NCI-H2029 (cell line): ENCODE measurements at regions not wholly inside any gene's neighbourhood (a gene's known extent, or its start where the extent isn't known, plus 50 kb on each side); places are given as distances from the start of the nearest gene placed in this dataset.
"Not testable (repeated sequence)": the region's sequence is repeated elsewhere in the genome, so short reads cannot be mapped to it uniquely, and the experiment has no call there.

Experiments
- DNase-seq: peaks from one replicate; lab custom pipeline; 2025; lab: John Stamatoyannopoulos, UW

DNA sequence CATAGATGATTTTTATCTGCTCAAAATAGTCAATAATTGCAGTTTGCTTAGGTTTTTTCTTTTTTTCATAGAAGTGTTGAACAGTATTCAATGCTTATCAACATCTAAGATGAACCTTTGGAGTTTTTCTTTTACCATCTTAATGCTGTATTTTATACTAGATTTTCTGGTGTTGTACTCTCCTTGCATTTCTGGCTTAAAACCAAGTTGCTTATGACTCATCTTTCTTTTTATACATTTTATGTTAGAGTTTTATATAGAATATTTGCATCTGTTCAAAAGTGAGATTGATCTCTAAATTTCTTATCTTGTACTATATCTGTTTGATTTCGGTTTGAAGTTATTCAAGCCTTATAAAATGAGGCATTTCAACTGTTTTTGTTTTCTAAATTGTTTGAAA lies 232.5 kb downstream of the RFPL4B start:
- no peak for DNase-seq

DNA sequence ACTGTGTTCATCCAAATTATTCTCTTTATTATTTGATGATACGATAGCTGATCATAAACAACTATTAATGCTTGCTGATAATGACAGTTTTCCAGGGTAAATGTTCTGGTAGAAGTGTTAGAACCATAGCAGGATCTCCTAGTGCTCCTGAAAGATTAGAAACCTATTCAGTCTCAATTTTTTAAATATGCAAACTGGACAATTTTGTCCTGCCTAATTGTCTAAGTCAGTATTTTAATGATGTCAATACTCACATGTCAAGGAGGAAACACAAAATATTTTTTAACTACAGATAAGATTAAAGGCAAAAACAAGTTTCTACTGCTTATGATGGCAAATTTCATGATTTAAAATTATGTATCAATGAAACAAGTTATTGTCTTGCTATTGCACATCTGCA lies 233.9 kb downstream of the RFPL4B start:
- DNase-seq = no peak

DNA sequence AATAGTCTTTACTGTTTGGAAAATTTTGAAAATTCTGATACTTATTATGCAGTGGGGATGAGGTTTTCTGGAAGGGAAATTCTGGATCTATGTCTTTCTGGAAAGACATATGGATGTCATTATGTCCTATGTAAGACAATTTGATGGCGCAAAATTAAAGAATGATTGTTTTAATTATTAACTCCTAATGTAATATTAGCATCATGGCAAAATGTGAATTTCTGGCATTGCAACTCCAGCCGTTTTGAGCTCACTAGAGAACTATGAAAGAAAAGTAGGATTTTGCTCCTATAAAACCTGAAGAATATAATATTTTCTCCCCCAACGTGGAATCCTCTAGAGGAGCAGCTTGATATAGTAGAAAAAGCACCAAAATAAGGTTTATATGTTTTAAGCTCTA lies 243.2 kb downstream of the RFPL4B start:
- DNase-seq = no peak

DNA sequence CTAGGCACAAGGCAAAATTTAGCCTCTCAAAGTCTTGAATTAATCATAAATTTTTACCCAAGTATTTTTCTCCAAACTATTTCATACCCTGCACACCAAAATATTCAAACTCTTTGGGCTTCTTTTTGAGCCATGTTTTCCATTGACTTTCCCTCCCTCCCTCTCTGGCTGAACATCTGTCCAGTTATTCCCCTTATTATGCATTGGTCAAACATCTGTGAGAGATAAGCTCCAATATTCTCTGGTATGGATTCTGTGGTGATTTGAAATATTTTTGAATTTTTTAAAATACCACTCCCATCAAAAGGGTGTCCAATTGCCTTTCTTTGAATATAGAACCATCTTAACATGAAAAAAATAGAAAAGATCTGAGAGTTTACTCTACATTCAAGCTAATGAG lies 244.2 kb downstream of the RFPL4B start:
- no peak for DNase-seq

DNA sequence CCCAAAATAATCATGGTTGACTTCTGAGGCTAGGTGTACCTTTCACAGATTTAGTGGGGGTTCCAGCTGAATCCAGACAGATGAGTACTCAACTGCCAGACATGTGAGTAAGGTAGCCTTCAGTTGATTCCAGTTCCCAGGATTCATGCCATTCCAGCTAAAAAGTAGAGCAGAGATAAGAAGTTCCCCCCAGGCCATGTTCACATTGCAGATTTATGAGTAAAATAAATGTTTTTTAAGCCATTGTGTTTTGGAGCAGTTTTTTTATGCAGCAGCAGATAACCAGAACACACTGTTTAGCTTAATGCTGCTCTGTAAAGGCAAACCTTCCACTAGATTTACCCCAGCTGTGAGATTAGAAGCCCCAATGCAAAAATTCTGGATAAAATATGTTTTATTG lies 245.0 kb downstream of the RFPL4B start:
- DNase-seq = no peak

DNA sequence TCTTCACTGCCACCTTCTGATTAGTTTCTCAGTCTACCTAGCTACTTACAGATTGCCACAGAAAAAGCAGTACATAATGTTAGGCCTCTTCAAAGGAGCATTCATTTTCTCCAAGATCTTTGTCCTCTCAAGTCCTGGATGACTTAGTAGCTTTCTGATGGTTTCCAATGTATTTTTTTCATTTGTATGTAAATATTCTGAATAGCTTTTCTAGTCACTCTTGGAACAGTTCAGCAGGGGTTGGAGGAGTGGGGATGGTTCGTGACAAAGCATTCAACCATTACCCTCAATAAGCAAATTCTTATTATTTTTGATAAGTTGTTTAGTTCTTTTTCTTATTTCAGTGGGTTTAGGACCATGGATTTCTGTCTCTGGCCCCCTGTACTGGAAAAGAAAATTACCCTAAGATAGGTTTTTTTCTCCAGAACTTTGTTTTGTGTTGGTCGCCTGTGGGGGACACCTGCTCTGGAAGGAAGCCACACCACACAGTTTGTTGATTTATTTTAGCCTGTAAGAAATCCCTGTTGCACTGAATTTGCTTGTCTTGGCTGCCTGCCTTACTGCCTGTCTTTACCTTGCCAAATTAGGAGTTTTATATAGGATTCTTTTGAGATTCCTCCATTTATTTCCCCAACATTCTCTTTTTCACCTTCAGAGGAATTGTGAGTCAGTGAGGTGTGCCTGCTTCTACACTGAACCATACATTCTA lies 247.9 kb downstream of the RFPL4B start:
- peak; percentile 44 for DNase-seq

DNA sequence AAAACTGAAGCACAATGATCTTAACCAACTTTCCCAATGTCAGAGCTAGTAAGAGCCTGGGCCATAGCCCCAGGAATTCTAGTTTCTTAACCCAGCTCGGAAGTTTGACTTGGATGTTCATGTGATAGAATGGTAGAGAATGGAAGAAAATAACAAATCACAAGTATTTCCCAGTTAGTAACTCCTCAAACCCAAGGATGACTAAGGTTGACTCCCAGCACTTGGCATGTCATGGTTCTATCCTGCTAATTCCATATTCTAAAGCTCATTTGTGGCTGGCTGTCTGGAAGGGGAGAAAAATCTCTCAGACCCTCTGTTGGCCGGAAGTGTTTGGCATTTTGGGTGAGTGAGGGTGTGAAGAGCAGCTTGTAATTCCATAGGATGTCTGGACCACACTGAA lies 248.7 kb downstream of the RFPL4B start:
- no peak for DNase-seq

DNA sequence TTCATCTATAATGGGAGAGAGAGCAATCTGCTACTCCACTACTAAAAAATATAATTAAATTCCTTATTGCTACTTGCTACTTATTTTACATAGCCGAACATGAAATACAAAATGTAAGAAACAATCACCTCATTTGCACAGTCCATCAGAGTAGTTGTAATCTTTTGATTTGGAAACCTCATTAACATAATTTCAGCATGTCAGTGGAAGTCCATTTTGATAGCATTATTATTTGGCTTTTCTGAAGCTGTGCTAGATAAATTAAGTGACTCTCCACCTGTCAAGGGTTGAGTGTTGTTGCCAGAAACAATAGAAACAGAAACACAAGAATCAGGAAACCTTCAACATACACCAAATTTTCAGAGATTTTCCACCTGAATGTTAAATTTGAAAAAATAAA lies 250.0 kb downstream of the RFPL4B start:
- no peak for DNase-seq

DNA sequence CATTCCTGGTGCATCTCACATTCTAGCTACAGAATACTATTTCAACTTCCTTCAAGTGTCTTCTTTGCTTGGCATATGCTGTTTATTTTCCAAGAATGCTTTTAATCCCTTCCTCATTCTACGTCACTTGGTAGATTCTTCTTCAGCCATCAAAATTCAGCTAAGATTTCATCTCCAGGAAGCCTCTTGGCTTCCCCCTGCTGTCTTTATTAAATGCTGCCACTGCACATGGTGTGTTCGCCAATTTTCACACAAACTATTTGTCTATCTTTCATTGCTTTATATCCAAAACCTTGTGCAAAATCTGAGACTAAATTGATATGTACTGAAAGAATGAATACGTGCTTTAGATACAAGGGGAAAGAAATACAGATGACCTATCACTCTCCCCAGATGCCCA lies 253.0 kb downstream of the RFPL4B start:
- no peak for DNase-seq

DNA sequence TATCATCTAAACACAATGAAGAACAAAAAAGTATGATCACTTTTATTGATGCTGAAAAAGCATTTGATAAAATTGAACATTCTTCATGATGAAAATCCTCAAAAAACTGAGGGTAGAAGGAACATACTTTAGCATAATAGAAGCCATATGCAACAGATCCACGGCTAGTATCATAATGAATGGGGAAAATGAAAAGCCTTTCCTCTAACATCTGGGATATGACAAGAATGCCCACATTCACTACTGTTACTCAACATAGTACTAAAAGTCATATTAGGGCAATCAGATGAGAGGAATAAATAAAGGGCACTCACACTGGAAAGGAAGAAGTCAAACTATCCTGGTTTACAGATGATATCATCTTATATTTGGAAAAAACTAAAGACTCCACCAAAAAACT lies 256.6 kb downstream of the RFPL4B start:
- DNase-seq = no peak

DNA sequence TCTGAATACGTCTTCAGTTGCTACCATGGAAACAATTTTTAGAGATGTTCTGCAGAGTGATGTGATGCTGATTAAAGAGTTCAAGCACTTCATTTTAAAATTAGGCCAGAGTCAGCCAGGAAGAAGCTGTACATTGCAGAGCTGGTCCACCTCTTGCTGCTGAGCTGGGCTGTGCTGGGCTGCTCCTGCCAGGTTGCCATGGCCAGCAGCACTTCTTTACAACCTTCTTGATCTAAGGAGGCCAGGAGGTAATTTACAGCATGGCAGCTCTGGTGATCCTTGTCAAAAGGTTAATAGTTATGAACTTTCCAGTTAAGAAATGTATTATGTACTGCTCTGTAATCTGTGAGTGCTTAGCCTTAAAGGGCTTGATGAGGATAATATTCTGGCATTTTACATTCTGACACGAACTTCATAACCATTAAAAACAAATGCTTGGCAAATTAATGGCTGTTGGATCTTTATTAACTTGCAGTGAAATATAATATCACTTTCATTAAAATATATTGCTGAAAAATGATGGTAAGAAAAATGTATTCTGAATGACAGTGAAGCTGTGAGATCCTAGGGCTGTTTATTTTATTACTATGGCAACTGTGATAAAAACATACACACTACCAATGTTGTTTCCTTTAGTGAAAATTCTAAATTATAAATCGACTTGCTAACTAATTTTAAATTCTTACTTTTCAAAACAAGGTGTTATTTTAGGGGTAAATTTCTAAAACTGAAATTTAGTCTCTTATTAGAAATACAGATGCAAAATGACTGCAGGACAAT lies 259.7 kb downstream of the RFPL4B start:
- DNase-seq = no peak

DNA sequence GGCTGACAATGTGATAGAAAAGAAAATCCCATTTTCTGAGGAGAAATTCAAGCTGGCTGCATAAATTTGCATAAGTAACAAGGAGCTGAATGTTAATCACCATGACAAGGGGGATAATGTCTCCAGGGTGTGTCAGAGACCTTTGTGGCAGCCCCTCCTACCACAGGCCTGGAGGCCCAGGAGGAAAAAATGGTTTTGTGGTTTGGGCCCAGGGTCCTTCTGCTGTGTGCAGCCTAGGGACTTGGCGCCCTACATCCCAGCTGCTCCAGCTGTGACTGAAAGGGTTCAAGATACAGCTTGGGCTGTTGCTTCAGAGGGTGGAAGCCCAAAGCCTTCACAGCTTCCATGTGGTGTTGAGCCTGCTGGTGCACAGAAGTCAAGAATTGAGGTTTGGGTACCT lies 261.8 kb downstream of the RFPL4B start:
- DNase-seq = not testable (repeated sequence)

DNA sequence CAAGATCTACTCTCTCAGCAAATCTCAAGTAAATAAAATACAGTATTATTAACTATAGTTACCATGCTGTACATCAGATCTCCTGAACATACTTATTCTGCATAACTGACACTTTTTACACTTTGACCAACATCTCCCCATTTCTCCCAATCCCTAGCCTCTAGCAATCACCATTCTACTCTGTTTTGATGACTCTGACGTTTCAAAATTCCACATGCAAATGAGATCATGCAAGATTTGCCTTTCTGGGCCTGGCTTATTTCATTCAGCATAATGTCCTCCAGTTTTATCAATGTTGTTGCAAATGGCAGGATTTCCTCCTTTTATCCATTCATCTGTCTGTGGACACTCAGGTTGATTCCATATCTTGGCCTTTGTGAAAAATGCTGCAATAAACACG lies 266.3 kb downstream of the RFPL4B start:
- DNase-seq = no peak

DNA sequence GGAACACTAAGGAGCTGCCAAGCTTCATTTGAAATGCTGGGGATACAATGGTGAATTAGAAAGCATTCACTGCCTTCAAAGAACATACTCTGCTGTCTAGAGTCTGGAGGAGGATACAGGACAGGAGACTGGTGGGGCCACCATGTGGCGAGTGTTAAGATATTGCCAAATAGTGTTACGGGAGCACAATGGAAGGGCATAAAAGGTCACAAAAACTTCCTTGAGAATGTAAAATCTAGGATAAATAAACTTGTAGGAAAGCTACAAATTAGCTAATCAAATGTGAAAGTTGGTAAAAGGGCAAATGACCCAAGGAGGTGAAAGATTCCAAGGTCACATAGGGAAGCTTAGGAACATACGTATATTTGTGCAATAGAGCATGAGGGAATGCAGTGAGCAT lies 271.7 kb downstream of the RFPL4B start:
- DNase-seq = no peak

DNA sequence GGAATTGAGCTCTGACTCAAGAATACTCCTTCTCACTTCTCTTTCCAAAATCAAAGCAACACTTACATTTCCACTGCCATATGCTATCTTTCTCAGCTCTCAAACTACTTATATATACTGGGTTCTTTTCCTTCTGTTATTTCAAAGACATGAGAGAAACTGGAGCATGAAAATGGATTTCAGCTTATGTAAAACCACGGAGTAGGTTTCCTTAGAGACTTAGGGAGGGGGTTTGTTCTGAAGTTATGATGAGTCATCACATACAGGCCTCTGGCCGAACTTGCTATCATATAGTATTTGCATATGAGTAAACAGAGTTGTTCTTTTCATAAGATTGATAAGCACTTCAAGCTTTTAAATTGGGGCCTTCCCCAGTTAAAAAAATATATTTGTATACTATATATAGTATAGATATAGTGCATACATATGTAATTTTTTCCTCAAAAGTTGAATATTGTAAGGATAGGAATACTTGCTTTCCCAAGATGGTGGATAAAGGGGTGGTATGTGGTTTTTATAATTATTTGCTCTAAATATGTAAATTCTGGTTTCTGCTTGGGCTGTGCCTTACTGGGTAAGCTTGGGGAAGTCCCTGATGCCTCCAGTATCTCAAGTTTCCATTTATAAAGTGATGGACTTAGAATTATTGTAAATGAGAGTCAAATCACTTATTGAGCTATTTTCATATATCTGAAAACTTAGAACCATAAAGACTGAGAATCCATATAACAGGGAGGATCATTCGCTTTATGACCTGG lies 273.9 kb downstream of the RFPL4B start:
- DNase-seq = no peak

DNA sequence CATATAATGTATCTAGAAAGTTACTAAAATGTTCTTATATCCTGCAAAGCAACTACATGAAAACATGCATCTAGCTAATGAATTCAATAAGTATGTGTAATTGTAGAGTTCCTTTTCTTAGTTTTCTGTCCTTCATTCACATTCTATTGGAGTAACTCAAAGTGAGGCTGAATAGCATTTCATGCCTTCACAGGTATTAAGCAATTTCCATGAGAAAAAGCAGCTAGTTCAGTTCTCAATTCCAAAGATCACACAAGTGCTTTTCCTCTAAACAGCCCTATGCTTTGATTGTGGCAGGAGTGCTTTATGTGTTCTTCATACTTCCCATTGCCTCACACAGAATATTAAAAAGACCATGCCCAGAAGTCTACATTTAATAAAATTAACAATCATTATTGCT lies 274.9 kb downstream of the RFPL4B start:
- DNase-seq = no peak

DNA sequence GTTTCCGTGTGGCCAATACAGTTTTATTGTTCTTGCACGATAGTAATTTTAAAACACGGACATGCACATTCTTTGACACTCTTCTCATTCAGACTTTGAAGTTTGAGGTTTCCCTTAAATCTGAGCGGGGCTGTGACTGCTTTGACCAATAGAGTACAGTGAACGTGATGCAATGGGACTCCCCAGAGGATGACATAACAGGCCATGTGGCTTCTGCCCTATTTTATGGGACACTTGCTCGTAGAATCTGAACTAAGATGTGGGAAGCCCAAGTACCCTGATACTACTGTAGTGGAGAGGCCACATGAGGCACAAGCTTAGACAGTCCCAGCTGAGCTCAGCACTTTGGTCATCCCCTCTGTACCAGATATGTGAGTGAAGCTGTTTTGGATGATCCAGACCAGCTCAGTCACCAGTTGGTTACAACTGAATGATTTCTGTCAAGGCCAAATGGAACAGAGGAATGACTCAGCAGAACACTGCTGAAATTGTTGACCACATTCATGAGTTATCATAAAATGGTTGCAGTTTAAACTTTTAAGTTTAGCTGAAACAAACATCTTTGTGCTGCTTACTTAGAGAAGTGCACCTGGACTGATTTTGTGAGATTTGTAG lies 279.4 kb downstream of the RFPL4B start:
- DNase-seq = no peak

DNA sequence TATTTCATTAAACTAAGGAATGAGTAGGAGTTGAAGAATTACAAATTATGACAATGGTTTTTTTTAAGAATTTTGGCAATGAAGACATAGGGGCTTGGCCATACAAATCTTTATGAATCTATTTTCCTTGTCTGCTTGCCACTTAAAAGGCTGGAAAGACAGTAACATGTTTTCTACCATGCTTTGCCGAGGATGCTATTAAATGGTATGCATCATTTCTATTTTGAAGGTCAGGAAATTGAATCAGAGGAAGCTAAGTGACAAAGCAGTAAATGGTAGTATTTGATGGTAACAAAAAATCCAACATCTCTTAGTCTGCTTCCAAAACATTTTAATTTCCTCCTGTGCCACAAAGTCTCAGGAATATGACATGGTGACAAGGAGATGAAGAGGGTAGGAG lies 287.2 kb downstream of the RFPL4B start:
- no peak for DNase-seq

DNA sequence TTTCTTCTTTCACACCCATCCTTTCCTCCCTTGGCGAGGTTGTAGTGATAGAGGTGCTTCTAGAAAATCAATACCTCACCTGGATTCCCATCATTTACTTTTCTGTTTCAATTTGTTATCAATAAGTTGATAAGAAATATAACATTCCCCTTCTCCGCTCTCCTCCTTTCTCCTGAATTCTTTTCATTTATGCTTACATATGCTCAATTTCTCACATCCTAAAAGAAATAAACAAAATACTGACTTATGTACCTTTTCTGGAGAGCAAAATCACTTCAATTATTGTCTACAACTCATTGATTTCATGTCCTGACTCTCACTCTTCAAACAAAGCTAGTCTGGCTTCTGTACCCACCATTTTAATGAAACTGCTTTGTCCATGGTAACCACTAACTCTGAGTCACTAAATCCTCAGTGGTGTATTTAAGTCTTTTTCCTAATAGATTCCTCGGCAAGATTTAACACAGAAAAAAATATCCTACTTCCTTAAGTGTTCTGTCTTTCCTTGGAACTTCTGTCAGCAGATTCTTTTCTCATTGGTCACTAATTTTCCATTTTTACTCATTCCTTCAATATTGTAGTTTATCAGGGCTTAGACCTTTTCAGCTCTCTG lies 289.6 kb downstream of the RFPL4B start:
- no peak for DNase-seq

DNA sequence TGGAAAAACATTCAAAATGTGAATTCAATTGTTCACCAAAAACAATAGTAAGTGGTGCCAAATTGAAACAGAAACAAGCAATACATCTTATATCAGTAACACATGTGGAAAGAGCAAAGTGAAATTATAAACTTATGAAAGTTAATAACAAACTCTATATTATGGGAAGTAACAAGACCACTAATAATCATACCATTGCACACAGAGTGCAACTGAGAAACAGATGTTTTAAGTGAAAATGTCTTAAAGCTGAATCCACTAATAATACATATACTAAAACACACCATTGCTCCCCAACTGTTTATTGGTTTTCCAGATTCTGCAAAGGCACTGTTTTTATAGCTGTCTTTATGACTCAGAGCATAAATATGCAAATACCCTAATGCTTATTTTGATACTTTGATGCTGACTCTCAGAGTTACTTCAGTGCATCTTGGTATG lies 292.3 kb downstream of the RFPL4B start:
- DNase-seq = no peak

DNA sequence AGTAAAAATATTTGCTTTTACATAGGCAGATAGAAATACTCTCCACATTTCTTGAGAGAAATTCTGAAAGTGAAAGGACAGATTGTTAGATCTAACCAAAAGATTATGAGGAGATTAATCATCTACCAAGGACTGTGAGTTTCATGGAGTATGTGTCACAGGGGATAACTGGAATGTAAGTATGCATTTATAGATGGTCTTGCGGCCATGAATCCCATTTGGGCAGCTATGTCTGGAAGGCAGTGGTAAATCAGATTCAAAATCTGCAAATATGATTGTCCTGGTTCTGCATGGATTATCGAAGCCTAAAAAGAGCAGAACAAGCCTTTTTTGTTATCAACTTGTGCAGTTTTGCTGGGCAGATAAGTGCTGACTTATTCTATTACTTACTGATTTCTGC lies 293.8 kb downstream of the RFPL4B start:
- no peak for DNase-seq

DNA sequence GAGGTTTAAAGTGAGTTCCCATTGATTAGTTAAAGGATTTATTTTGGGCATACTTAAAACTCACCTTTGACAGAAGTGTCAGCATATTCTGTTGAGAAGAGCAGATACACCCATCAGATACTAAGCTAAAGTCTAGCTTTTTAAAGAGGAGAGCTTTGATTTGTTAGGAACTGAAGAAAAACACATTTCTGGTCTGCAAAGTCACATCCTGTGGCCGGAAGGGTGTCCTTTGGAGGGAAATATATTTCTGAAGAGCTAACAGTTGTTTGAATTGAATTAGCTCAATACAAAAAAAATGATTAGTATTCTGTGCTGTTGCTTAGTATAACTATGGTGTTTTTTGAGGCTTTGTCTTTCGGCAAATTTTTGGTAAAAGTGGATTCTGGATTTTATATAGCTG lies 302.7 kb downstream of the RFPL4B start:
- DNase-seq = no peak
